ENCODE measurements at regions not wholly inside any gene's neighbourhood (a gene's known extent, or its start where the extent isn't known, plus 50 kb on each side); places are given as distances from the start of the nearest gene placed in this dataset.
"Not testable (repeated sequence)": the region's sequence is repeated elsewhere in the genome, so short reads cannot be mapped to it uniquely, and the experiment has no call there.

- not testable (repeated sequence) for TF ChIP-seq CTCF, POLR2A (IDR thresholded peaks at IDR 0.05)
These were observed 102.6 kb upstream of the OTOS start for GRCh38 chr2:240243049-240243448.
